NCI-H446 treated with DMSO at 0.1 percent for 48 hours (cell line): ENCODE measurements at regions not wholly inside any gene's neighbourhood (a gene's known extent, or its start where the extent isn't known, plus 50 kb on each side); places are given as distances from the start of the nearest gene placed in this dataset.

Source experiments
- DNase-seq: peaks from one replicate; lab custom pipeline; 2025; lab: John Stamatoyannopoulos, UW

DNA sequence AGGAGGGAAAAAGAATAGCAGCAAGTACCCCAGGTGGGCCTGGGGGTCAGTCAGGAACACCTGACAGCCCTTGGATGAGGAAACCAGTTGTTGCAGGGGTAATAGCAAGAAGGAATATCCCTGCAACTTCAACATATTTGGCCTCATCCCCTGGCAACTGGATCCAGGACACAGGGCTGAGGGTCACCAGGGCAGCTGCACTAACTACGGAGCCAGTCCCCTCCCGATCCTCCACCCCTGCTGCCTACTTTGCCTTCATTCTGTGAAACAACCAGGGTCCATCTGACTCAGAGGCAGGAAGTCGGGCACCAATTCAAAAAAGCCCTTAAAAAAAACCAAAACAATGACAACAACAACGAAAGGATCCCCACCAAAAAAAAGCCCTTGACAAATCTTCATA is 52.9 kb downstream of the FRMPD3 start:
- no peak for DNase-seq

DNA sequence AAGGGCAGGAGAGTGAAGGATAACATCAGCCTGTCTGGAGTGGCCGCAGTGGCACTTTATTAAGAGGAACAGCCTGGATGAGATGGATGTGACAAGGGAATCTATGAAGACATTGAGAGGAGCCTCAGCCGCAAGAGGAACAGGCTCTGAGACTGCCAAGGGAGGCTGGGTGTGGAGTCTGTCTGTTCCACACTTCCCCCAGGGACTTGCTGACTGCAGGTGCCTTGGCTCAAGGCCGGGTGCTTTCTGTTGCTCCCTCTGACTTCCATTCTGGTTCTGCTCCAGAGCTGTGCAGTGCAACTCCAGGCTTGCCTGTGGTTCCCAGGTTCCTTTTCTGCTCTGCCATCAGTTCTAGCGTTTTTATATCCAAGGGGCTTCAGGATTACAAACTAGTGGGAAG is 54.6 kb downstream of the FRMPD3 start:
- DNase-seq = peak; percentile 25

DNA sequence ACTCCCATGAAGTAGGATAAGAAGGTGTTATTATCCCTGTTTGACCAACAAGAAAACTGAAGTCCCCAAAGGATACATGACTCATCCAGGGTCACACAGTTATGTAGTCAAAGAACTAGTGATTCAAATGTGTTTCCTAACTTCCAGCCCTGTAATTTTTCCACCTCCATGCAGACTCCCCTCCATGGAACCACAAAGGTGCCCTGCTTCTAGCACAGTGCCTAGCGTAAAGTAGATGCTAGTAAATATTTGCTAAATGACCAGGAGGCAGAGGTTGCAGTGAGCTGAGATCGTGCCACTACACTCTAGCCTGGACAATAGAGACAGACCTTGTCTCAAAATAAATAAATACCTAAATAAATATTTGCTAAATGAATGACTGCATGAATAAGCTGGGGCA is 55.8 kb downstream of the FRMPD3 start:
- no peak for DNase-seq

DNA sequence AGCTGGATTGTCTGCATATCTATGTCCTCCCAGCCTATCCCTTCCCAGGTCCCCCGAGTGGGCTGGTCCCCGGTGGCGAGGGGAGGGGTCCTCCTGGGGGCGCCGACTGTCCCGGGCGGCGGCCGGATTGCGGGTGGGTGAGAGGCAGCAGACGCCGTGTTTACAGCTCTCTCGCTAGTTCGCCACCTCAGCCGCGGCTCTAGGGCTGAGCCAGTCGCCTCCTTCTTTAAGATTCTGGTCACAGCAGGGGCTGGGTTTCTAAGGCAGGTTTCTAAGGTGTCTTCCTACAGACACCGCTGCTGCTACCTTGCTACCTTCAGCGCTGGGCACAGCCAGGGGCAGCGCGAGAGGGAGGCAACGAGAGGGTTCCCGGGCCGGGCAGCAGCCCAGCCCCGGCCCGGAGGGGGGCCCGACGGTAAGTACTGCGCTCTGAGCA is 57.2 kb downstream of the FRMPD3 start:
- no peak for DNase-seq

DNA sequence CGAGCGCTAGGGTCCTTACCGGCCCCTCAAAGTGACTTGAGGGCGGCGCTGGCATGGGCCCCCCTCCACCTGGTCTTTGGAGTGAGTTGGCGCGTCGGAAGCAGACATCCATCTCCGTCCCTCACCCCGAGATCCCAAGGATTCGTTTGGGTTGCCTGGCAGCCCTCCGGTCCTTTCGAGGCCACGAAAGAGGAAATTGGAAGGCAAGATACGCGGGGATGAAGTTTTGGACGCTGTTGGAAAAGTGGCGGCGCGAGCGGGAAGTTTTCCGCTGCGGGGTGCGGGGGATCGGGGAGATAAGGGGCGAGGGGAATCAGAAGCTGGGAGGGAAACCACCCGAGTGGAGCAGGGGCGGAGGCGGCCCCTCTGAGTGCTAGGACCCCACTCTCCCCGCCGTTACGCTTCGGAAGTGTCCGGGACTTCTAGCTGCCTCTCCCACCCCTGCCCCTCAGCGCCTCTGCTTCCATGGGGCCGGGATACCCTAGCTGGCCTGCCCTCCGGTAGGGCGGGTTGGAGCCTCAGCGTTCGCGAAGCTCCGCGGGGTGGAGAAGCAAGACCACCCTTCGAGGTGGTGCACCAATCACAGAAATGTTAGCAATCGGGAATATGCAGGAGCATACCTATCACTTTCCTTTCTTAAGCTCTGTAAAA is 57.8 kb downstream of the FRMPD3 start:
- DNase-seq = no peak

DNA sequence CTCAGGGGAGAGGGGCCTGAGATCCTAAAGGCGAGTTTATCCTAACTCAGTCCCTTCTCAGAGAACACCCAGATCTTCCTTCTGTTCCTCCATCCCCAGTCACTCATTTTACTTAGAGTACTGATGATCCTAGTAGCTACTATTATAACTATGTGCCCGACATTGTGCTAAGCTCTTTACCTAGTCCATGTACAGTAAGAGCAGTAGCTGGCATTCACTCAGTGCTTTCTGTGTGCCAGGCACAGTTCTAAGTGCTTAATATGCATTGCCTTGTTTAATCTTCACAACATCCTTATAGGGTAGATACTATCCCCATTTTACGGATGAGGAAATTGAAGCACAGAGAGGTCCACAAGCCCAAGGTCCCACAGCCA is 58.3 kb downstream of the FRMPD3 start:
- no peak for DNase-seq

DNA sequence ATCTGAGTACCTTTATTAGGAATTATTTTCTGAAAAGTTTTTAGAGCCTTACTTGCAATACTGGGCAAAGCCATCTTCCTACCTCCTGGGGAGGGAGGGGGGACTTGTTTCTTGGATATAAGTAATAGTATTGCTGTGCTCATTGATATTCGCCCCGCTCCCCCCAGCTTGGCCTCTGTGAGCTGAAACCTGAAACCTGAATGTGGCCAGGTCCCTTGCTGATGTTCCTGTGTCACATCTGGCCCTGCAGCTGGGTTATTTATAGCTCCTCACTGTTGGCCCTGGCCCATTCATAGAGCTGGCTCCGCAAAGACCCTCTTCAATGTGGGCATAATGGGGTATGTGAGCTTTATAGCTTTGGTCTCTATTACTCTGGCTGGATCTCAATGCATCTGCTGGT is 59.5 kb downstream of the FRMPD3 start:
- DNase-seq = no peak

DNA sequence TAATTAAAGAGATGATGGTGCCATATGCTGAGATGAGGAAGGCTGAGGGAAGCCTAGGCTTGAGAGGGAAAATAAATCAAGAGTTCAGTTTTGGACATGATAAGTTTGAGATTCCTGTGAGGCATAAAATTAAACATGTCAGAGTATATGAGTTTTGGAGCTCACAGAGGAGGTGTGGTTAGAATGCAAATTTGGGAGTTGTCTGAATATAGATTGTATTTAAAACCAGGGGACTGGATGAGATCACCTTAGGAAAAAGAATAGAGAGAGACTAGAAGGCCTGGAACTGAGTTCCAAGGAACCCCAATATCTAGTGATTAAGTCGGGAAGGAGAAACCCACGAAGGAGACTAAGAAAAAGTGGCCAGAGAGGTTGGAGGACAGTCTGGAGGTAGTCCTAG is 65.5 kb downstream of the FRMPD3 start:
- no peak for DNase-seq

DNA sequence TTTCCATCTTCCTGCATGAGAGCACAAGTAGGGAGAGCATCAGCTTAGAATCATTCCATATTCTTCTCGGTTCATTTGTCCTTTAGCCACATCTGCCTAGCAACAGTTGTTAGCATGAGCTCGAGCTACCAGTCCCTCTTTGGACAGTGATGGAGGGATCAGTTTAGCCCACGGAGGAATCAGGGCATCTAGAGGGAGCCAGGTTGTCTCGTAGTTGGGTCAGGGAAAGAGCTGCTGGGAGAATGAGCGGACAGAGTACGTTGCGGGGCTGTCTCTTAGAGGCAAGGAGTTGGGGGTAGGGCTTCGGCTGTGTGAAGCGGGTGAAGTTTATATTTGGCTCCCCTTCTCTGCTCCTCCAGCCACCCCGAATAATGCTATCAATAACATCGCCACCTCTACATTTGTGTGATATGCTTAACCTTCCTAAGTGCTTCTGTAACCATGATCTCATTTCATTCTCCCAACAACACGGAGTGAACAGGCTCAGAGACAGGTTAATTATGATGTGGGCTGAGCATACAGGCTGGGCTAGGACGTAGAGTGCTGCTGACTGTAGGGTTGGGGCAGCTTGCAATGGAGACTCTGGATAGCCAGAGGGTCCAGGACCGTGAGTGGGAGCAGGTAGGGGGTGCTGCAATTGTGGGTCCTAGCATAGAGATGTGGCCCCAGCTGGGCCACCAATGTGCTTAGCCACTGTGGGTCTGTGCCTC is 72.6 kb downstream of the FRMPD3 start:
- DNase-seq = no peak

DNA sequence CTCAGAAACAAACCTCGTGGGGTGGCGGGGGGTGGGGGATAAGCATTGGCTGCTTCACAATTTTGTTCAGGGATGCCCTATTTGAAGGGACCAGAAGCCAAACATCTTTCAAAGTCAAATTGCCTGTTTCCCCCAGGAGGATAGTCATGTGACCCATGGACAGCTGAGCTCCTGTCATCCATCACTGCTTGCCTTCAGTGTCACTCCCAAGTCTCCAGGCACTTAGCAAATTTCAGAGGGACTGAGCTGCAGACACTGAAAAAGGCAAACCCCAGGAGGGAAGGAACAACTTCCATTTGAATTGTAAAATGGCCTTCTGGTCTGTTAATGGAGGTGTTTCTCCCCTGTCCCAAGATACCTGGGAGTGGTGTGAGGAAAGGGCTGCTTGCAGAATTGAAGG is 73.4 kb downstream of the FRMPD3 start:
- no peak for DNase-seq

DNA sequence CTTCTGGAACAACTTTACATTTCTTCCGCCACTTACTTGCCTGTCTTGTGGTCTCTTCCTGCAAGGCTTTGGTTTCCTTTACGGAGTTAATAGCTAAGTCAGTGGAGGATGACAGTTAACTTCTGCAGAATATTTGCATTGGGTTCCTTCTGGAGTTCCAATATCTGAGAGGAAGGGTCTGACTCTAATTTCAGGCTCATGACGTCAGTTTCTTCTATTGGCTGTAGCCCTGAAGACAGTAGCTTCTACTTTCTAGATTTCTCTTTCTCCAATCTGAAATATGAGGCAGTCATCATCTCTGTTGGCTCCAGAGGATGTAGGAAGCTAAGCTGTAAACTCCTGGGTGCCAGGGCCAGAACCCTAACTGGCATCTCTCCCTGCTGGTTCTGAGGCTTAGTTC is 76.7 kb downstream of the FRMPD3 start:
- no peak for DNase-seq

DNA sequence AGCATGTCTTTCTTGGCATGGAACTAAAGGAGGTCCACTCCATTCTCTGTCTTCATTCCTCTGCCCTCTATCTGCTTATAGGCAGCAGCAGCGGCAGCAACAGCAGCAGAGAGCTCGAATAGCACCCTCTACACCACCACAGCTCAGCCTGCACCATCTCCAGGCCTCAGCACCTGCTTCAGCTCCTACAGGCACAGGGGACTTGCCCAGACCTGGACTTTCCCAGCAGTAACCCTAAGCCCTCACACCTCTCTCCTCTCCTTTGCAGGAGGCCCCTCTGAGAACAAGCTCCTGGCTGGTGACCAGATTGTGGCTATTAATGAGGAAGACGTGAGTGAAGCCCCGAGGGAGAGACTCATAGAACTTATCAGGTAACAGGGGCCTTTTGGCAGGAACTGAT is 80.7 kb downstream of the FRMPD3 start:
- no peak for DNase-seq

DNA sequence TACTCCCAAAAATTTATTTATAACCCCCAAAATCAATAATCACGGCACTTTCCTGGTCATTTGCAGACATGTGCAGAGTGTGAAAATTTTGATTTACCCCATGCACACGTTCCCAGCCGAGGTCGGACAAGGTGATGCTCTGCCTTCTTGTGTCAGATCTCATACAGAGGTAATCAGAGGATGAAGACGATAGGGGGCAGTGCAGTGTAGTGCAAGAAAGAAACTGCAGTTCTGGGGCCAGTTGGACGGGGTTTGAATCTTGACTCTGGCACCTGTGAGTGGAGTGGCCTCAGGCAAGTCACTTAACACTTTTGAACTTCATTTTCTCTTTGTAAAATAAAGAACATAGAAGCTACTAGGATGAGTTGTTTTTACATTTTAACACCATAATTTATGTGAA is 88.4 kb downstream of the FRMPD3 start:
- no peak for DNase-seq

DNA sequence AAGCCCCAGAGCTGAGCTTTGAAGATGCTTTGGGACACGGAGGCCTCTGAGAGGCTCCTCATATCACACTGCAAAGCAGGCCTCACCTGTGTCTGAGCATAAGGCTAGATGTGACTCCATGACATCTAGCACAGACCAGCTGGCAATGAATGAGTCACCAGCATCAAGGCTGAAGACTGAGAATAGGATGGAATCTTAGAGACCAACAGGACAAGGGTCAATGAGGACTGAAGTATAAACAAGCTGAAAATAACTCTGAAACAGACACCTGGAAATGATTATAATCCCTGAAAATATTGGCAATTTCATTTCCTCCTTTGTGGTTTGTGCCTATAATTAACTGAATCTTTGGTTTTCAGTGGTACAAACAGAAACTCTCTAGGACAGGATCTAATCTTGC is 87.1 kb upstream of the PRPS1 start:
- DNase-seq = no peak

DNA sequence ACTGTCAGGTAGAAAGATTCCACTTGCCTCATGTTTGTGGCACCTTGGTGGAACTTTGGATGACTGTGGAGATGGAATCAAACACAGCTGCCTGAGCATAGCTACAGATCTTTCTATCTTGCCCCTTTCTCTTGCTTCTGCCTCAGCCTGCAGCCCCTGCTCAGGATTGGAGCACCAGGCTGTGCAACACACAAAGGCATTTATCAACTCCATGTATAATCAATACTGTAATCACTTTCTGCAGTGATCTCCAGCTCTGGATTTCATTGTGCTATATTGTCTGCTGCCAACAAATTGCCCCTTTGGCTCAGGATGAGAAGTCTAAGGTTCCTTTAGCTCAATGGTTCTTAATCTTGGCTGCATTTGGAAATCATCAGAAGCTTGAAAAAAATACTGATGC is 86.3 kb upstream of the PRPS1 start:
- no peak for DNase-seq

DNA sequence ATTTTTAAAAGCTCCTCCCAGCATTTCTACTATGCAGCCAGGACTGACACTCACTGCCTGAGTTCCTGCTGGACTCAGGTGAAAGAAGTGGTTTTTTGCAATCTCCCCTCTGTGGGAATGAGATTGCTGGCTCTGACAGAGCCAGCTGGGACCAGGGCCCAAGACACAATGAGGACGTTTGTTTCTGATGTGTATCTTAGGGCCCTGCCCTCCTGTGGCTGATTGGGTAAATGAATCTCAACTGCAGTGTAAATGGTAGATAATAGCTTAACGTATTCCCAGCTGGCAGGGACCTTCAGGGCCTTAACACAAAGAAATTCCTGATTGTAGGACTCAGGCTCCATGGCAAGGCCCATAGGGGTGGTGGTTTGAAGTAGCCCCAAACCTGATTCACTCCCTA is 85.8 kb upstream of the PRPS1 start:
- DNase-seq = peak; percentile 25

DNA sequence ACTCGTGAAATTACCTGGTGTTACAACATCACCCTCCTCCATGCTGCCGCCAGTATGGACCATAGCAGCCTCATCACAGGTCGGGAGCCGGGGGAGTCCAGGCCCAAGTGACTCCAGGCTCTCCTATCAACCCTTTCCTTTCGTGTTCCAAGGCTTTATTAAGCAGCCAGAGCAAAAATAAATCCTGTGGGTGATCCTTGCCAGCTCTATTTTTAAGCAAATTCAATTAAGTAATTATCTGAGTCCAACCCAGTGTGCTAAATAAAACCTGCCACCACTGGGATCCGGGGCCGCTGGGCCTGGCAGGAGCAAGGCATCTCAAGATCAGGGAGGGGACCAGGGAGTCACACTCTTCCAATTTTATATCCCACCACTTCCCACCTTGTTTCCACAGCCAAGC is 80.7 kb upstream of the PRPS1 start:
- peak; percentile 12 for DNase-seq

DNA sequence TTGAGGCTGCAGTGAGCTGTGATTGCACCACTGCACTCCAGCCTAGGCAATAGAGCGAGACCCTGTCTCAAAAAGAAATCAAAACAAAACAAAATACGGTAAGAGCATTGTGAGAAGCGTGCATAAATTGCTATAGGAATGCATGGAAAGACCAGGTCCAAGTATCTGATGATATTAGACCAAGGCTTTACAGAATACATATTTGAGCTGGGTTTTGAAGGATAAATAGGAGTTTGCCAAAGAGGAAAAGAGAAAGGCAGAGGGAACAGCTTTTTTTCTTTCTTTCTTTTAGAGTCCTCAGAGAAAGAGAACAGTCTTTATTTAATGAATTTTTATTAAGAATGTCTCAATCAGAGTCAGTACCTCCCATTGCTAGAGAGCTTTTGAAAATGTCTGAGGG is 79.5 kb upstream of the PRPS1 start:
- no peak for DNase-seq

DNA sequence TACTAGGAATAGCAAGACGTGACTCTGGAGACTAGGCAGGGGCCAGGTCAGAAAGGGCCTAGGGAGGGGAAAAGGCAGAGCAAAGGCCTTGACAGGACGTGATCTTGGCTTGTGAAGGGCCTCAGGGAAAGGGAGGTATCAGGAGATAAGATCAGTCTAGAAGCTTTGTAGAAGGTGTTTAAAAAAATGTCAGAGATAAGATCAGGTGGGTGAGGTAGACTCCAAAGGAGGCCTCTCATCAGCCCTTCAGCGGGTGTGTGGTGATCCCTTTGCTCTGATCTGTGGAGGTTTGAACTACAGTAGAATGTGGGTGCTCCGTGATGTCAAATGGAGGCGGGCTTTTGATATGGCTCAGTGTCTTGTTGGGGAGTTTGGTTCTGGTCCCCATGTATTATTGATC is 78.8 kb upstream of the PRPS1 start:
- DNase-seq = no peak

DNA sequence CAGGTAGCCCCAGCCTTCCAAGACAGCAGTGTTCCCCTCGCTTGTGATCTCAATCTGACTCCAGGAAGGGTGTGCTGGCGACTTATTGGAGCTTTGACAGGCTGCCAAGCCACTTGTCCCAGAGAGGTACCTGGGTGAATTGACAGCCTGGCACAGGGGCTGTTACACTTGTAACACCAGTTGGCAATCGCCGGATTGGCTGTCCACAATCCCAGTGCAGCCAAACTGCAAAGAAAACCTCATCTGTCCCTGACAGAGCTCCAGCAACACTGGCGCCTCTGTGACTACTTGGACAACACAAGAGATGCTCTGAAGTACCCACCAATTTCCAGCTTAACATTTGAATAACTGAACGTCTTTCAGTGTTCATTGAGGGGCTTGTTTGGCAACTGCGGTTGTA is 76.8 kb upstream of the PRPS1 start:
- peak; percentile 89 for DNase-seq

DNA sequence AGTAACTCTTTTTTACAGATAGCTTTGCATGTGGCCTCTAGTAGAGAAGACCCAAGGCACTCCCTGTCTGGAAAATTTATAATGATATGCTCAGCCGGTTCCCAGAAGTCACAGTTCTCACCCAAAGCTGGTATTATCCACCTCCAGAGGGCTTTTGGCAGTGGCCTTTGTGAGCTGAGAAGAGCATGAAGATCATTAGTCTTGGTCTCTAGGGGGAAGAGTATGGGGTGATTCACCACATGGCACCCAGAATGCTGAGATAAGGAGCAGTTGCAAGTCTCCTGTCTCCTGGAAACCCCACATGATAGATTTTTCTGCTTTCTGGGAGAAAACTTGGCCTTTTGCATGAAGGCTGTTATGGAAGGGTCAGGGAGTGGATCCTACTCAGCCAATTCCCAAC is 75.4 kb upstream of the PRPS1 start:
- DNase-seq = peak; percentile 21

DNA sequence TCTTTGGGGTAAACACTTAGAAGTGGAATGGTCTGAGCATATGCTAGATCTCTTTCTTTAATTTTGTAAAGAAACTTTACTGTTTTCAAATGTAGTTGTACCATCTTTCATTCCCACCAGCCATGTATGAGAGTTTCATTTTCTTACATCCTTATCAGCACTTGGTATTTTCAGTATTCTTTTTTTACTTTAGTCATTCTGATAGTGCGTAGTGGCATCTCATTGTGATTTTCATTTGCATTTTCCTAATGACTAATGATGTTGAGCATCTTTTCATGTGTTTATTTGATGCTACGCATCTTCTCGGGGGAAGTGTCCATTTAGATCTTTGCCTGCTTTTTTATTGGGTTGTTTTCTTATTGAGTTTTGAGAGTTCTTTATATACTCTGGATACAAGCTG is 71.3 kb upstream of the PRPS1 start:
- DNase-seq = no peak

DNA sequence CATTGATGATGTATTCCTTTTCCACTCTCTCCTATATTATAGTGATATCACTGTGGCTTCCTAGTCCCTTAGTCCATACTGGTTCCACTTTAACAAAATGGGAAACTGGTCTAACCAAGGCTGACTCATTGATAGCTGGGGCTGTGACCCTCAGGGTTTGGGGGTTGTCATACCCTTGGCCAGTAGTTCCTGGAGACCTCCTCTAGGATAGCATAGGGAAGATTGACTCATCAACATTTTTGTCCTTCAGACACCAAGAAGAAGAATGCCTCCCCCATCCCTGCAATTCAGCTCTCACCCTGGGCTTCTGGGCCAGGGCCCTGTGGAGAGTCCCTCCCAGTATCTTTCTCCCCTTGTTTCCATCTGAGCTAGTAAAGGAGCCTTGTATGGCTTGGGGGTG is 68.8 kb upstream of the PRPS1 start:
- DNase-seq = no peak

DNA sequence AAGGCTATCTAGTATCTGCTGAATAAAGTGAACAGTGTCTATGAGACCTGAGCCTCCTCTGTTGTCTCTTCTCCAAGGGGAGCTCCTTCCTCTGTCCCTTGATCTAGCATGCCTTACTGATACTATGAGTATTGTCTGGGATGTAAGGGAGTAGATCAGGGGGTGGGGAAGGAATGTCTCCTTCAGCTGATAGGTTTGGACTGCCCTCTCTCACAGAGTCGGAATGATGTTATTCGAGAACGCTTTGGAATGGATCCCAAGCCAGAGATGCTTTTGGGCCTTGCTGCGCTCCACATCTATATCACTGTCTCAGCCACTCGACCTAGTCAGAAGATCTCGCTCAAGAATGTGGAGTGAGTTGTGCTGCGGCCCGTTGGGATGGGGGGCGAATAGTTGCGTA is 68.3 kb upstream of the PRPS1 start:
- no peak for DNase-seq
